ENCODE measurements at regions not wholly inside any gene's neighbourhood (a gene's known extent, or its start where the extent isn't known, plus 50 kb on each side); places are given as distances from the start of the nearest gene placed in this dataset.

DNA sequence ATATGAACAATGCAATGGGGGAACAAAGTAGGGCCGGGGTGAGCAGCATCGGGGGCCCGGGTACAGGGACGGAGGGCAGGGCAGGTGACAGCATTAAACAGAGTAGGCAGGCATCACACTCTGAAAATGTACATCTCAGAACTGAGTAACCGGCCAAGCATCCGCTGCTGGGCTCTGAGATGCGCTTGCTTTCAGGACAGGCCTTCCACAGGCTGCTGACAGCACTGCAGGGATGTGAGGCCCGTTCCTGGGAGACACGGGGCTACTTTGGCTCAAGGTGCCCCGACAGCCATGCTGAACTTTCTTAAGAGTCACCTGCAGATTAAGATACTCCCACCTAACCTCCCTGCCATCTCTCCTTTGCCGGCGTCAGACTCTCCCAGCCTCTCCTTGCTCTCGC is 64.3 kb upstream of the FGFR2 start:
- DNase-seq (ENCODE audit: low spot score): no peak

DNA sequence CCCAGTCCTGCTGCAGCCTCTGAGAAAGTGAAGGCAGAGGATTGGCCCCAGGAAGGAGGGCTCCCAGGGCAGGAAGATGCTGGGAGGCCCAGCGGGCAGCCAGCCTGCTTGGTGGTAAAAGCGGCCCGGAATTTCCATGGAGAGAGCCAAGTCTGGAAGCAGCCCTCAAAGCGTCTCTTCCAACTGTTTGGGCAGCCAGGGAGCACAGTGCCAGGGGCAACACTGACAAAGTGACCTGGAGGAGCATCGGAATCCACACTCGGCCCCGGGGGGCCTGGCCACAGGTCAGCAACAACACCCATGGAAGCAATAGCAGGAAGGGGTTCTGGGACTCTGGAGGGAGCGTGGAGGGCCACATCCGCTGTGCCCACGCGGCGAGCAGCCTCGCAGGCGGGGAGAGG is 63.2 kb upstream of the FGFR2 start:
- DNase-seq (ENCODE audit: low spot score): no peak

DNA sequence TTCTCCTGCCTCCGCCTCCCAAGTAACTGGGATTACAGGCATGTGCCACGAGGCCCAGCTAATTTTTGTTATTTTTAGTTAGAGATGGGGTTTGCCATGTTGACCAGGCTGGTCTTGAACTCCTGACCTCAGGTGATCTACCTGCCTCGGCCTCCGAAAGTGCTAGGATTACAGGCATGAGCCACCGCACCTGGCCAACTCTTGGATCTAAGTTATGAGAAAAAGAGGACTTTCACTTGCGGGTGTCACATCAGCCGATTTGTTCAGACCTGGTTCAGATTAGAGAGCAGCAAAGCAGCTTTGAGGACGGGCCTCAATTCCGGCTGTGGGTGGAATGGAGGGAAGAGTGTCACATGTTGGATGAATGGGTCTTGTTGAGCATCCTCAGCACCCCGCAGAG is 61.0 kb upstream of the FGFR2 start:
- DNase-seq (ENCODE audit: low spot score): no peak

DNA sequence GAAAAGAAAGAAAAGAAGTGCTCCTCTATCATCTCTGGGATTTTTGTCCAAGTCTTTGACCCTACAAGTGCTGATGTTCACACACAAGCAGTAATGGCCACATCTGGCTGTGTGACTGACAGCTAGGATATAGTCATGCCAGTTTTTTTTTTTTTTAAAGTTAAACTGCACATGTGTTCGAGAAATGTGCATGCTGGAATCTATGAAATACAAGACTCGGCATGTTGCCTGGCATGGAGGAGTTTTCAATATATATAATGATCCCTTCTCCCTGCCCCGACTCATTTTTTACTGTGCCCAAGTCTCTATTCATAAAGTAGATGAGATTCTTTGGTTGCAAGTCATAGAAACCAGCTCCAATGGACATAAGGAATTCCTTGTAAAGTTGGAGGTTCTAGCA is 60.4 kb upstream of the FGFR2 start:
- DNase-seq (ENCODE audit: low spot score): no peak

DNA sequence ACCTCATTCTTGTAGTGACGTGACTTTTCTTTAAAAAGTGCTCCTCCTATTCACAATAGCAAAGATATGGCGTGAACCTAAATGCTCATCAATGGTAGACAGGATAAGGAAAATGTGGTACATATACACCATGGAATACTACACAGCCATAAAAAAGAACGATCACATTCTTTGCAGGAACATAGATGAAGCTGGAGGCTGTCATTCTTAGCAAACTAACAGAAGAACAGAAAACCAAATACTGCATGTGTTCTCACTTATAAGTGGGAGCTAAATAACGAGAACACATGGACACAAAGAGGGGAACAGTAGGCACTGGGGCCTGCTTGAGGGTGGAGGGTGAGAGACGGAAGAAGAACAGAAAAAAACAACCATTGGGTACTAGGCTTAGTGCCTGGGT is 59.9 kb upstream of the FGFR2 start:
- no peak for DNase-seq (ENCODE audit: low spot score)

DNA sequence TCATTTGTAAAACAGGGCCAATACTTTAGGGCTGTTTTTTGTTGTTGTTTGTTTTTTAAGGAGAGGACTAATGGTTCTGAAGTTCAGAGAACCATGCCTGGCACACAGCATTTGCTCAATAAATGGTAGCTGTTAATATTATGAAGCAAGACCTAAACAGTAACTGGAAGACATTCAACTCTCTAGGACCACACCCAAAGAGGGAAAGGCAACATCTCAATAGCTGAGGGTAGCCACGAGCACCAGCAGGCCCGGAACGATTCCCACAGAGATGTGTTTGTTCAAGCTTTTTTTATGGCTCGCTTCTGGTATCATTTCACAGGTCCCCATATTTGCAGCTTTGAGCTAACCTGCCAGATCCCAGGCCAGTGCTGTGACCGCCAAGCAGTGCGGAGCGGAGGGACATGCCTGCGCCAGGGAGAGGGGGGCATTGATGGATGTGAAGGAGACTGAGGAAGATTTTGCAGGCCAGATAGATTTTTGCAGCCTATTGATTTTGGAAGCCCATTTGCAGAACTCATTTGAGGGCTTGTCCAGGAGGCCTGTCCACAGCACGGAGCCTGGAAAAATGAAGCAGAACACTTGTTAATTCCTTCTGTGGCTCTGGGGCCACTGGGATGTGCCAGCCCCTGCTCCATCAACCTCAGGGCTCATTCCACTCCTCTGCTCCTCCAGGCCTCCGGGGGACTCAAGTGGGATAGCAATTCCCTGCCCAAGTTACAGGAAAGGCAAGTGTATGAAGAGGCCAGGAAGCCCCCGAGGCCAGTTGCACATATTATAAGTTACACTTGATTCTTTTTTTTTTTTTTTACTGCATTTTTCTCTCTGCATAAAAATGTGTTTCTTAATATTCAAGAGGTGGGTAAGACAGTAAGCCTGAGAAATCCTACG is 57.3 kb upstream of the FGFR2 start:
- no peak for DNase-seq (ENCODE audit: low spot score)

DNA sequence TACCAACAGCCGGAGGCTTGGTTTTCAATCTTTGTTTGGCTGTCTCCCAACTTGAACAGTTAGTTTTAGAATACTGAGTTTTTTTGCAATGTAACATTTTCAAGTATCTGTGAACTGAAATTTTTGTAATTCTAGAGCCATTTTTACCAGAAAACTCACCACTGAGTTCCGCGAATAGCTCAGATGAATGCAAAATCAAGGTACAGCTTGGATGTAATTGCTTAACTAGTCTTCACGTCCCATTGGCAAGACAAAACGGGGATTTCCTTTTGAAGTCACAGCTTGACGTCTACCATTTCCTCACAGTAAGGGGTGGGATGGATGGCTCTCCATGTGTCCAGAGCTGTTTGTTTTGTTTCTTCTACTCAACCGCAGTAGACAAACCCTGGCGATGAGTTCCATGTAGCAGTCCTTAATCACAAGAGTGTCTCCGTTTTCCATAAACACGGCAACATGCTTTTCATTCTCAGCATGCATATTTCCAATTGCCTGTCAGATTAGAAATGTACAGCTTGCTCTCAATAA is 55.8 kb upstream of the FGFR2 start:
- no peak for DNase-seq (ENCODE audit: low spot score)

DNA sequence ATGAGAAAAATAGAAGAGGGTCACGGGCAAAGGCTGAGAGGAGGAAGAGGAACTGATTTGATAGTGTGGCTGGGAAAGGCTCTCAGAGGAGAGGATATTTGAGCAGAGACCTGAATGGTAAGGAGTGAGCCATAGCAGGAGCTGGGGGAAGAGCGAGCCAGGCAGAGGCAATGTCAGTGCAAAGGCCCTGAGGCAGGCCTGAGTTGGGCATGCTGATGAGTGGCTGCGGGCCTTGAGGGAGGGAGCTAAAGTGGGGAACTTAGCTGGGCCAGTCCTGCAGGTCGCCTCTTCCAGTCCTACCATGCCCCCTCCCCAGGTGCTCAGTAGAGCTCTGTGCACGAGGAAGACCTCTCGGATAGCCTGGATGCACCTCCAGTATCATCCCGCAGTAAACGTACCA is 55.4 kb upstream of the FGFR2 start:
- DNase-seq (ENCODE audit: low spot score): no peak

DNA sequence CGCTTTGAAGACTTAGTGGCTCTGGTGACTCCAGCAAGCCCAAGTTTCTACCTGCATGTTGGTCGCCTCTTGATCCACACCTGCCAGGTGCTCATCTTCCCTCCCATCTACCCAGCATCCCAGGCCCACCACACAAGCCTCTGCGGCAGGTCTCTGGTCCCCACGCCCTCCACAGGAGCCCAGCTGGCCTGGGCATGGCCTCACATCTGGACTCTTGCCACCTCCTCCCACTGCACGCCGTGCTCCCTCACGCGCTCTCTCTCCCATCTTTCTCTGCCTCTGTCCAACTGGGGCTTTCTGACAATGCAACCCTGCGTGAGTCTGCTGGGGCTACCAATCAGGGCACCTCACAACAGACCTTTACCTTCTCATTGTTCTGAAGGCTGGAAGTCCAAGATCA is 50.2 kb upstream of the FGFR2 start:
- DNase-seq (ENCODE audit: low spot score): no peak

DNA sequence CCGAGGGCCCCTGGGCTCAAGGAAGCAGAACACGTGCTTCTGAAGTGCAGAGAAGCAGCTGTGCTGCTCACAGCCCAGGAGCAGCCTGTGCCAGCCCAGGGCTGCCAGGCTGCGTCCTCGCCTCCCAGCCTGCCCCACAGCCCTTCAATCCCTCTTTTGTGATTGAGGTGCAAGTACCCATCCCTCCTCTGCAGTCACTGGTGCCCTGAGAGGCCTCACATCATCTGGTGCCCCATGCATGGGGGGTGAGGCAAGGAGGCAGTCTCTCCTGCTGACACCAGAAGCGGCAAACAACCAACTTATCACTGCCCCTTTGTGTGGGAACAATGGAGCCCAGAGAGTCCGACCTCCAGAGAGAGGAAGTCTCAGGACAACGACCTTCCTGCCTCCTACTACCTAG is 49.8 kb upstream of the FGFR2 start:
- DNase-seq (ENCODE audit: low spot score): no peak

Measured in HuH-7.5 (cell line).